CD4-positive, alpha-beta memory T cell (primary cell): ENCODE measurements at regions not wholly inside any gene's neighbourhood (a gene's known extent, or its start where the extent isn't known, plus 50 kb on each side); places are given as distances from the start of the nearest gene placed in this dataset.

Experiments
- CTCF ChIA-PET: fragments of 350-600 bp; sonication (Branson Sonifier 250); formaldehyde crosslinking; loops from one replicate; lab custom pipeline; 2021; ENCODE audit warnings: inconsistent platforms; ENCODE audit not compliant: partially characterized antibody; lab: Charles Lee
- POLR2A ChIA-PET: fragments of 350-600 bp; sonication (Branson Sonifier 250); formaldehyde crosslinking; loops from one replicate; lab custom pipeline; 2021; ENCODE audit not compliant: partially characterized antibody; lab: Charles Lee
- DNase-seq, 5 donors: peaks; one replicate each; pipeline versions ENCODE4 v3.0.0 to v3.0.0-alpha.2; 2020 to 2022; ENCODE audit warnings: mixed read lengths in 1 of 5
- H3K27ac ChIP-seq: one replicate; pipeline ENCODE4 v1.7.0; 2013; ENCODE audit warnings: low read depth, low read length
- H3K27me3 ChIP-seq: 2 replicates; pipeline ENCODE4 v1.7.0; 2013; ENCODE audit warnings: mild to moderate bottlenecking, low read length, moderate library complexity; ENCODE audit not compliant: insufficient read depth
- H3K36me3 ChIP-seq: 2 replicates; pipeline ENCODE4 v1.7.0; 2013; ENCODE audit warnings: mild to moderate bottlenecking, low read length, moderate library complexity; ENCODE audit not compliant: insufficient read depth
- H3K4me1 ChIP-seq: 2 replicates; pipeline ENCODE4 v1.7.0; 2013; ENCODE audit warnings: mild to moderate bottlenecking, low read length, moderate library complexity; ENCODE audit not compliant: insufficient read depth
- H3K4me3 ChIP-seq, 2 donors: one replicate each; pipeline ENCODE4 v1.7.0; 2013; ENCODE audit warnings: low read length in 2 of 2, mild to moderate bottlenecking in 1 of 2
- H3K9me3 ChIP-seq, 2 donors: one replicate each; pipeline ENCODE4 v1.7.0; 2013; ENCODE audit warnings: low read length in 2 of 2, control low read depth in 1 of 2; ENCODE audit not compliant: control insufficient read depth in 1 of 2
- H3K27ac Mint-ChIP-seq, 7 donors: one replicate each; pipeline ENCODE4 v1.8.0; 2020 to 2021; ENCODE audit warnings: mixed read lengths in 7 of 7, mild to moderate bottlenecking in 6 of 7, inconsistent platforms in 3 of 7, moderate library complexity in 3 of 7
- H3K27me3 Mint-ChIP-seq, 2 donors: one replicate each; pipeline ENCODE4 v1.8.0; 2020 to 2021; ENCODE audit warnings: mixed read lengths in 2 of 2
- H3K36me3 Mint-ChIP-seq, 2 donors: one replicate each; pipeline ENCODE4 v1.8.0; 2020 to 2021; ENCODE audit warnings: mixed read lengths in 2 of 2, inconsistent platforms in 1 of 2, mild to moderate bottlenecking in 1 of 2
- H3K4me1 Mint-ChIP-seq, 4 donors: one replicate each; pipeline ENCODE4 v1.8.0; 2020 to 2021; ENCODE audit warnings: mixed read lengths in 4 of 4, mild to moderate bottlenecking in 1 of 4
- H3K4me3 Mint-ChIP-seq, 8 donors: one replicate each; pipeline ENCODE4 v1.8.0; 2020 to 2021; ENCODE audit warnings: mixed read lengths in 8 of 8, mild to moderate bottlenecking in 7 of 8, moderate library complexity in 6 of 8, inconsistent platforms in 3 of 8
- H3K9me3 Mint-ChIP-seq, 8 donors: one replicate each; pipeline ENCODE4 v1.8.0; 2020 to 2021; ENCODE audit warnings: mixed read lengths in 8 of 8, mild to moderate bottlenecking in 5 of 8, inconsistent platforms in 3 of 8, moderate library complexity in 1 of 8
- intact Hi-C: fragments of 100-400 bp; cut with micrococcal nuclease; formaldehyde crosslinking; loops from one replicate; pipeline ENCODE4 v1.15.1; 2023

DNA sequence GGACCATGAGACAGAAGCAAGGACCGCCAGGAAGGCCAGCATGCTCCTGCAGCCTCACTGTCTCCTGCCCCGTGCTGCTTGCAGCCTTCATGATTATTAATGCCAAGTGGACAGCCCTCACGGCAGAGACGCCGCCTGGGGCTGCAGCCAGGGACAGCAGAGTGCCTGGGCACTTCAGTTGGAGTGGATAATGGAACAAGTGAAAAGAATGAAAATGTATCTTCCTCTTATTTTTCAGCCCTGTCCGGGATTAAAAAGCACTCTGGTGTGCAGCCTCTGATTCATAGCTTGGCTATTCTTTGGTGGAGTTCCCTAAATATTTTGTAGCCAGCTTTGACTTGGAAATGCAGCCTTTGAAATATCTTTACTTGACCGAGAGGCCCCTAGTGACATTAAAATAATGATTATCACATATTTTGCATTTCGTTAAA lies 1404.2 kb downstream of the BRD1 start:
- Mint-ChIP-seq H3K27ac (no peak overlapping the region), H3K27me3 (no peaks in the 10 kb centered on the region)
- POLR2A ChIA-PET: no interaction called here

DNA sequence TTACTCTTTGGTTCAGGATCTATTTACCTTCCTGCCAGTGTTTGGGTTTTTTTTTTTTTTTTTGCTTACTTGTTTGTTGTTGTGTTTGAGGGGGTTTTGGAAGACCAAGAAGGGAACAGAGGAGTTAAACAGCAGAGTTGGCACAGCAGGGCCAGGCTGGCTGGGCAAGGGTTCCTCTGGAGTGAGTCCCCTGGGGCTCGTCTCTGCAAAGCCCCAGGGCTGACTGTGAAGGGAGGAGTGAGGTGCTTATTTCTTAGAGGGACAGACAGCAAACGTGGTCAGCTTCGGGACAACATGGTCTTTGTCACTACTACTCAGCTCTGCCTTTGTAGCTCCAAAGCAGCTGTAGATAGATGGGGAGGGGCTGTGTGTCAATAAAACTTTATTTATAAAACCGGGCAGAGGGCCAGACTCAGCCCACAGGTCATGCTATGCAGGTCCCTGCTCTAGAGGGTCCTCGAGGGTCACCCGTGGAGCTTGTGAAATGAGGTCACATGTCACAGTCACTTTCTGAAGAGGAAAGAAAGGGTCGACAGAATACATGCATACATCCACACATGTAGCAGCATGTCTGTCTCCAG lies 1404.7 kb downstream of the BRD1 start:
- POLR2A ChIA-PET: no interaction called here
- intact Hi-C loops: no loop called here
- Histone ChIP-seq H3K27ac (no peak overlapping the region), H3K4me1 (no peaks in the 10 kb centered on the region), H3K36me3 (no peaks in the 10 kb centered on the region), H3K27me3 (no peaks in the 10 kb centered on the region), H3K4me3 (no peak overlapping the region), H3K9me3 (no peaks in the 10 kb centered on the region)
- Mint-ChIP-seq H3K9me3 (peaks cover 0 to 2% (median 0%) of the 10 kb centered on the region in 8 donors), H3K36me3 (no peaks in the 10 kb centered on the region), H3K4me3 (no peak overlapping the region), H3K4me1 (no peaks in the 10 kb centered on the region), H3K27ac (no peak overlapping the region), H3K27me3 (peaks cover 0 to 3% of the 10 kb centered on the region in 2 donors)
- CTCF ChIA-PET: no interaction called here
- no peak for DNase-seq

More for the DNA sequence above, 1404.2 kb downstream of the BRD1 start:
- Mint-ChIP-seq H3K9me3 (peaks cover 0 to 2% (median 0%) of the 10 kb centered on the region in 8 donors), H3K4me1 (no peaks in the 10 kb centered on the region), H3K36me3 (no peaks in the 10 kb centered on the region), H3K4me3 (no peak overlapping the region)
- DNase-seq: no peak
- Histone ChIP-seq H3K9me3 (no peaks in the 10 kb centered on the region), H3K4me1 (no peaks in the 10 kb centered on the region), H3K27ac (no peak overlapping the region), H3K36me3 (no peaks in the 10 kb centered on the region), H3K4me3 (no peak overlapping the region), H3K27me3 (no peaks in the 10 kb centered on the region)
- intact Hi-C loops: no loop called here
- CTCF ChIA-PET: no interaction called here

DNA sequence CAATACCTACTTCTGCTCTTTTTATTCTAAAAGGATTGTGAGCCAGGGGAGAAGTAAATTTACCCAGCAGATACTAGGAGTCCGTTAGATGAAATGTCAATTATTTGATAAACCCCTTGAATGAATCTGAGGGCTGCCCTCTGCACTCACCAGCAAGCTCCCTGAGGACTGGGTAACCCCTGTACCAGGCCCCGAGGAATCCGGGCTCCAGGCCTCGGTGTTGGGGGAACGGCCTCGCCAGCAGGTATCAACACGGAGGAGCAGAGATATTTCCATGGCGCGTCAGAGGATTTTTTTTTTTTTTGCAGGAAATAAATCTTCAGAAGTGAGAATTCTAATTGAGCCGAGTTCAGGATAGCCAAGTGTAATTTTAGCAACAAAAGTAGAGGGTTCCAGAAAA lies 1408.8 kb downstream of the BRD1 start:
- intact Hi-C loops: no loop called here
- Histone ChIP-seq H3K27me3 (no peaks in the 10 kb centered on the region), H3K4me3 (no peak overlapping the region), H3K4me1 (no peaks in the 10 kb centered on the region), H3K36me3 (no peaks in the 10 kb centered on the region), H3K27ac (no peak overlapping the region), H3K9me3 (no peaks in the 10 kb centered on the region)
- ChIA-PET CTCF (no interaction called here), POLR2A (no interaction called here)
- DNase-seq: no peak
- Mint-ChIP-seq H3K27me3 (peaks cover 1 to 4% of the 10 kb centered on the region in 2 donors), H3K36me3 (no peaks in the 10 kb centered on the region), H3K4me1 (no peaks in the 10 kb centered on the region), H3K4me3 (no peak overlapping the region), H3K9me3 (no peaks in the 10 kb centered on the region), H3K27ac (no peak overlapping the region)

DNA sequence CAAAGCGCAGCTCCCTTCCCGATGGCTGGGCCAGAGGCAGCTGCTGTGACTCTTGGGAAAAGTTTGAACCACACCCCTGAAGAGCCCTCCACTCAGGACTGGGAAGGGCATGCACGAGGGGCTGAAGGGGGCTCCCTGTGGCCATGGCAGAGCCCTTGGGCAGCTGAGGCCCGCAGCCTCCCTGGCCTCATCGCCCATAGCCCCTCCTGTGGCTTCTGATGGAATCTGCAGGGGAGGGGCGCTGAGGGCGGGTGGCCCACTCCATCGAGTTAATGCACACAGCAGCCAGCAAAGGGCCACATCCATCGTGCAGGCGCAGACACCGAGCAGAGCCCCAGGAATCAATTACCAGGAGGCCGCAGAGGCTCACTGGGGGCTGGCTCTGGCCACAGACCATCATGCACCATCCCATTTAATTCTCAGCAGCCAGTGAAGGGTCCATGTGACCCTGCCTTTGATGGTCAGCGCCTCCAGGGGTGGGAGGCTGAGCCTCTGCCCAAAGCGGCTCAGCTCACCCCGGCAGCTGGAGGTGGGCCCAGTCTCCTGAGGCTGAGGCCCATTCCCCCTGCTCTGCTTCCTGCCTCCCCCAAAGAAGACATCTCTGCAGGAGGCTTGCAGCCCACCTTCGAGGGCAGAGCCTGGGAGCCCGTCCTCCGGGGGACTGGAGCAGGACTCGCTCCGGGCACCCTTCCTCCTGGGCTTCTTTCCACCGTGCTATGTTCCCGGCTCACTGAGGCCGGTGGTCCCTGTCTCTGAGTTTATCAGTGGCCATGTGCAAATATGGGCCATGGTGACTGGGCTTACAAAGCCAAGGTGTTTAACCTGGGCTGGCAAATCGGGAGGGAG lies 1410.2 kb downstream of the BRD1 start:
- ChIA-PET CTCF (no interaction called here), POLR2A (no interaction called here)
- H3K27ac Mint-ChIP-seq: no peak overlapping the region
- no peaks in the 10 kb centered on the region for H3K36me3 Mint-ChIP-seq
- Histone ChIP-seq H3K4me3 (no peak overlapping the region), H3K9me3 (no peaks in the 10 kb centered on the region), H3K27ac (no peak overlapping the region), H3K4me1 (no peaks in the 10 kb centered on the region), H3K36me3 (no peaks in the 10 kb centered on the region), H3K27me3 (no peaks in the 10 kb centered on the region)
- H3K9me3 Mint-ChIP-seq: no peaks in the 10 kb centered on the region
- H3K4me1 Mint-ChIP-seq: no peaks in the 10 kb centered on the region
- no peak for DNase-seq
- H3K4me3 Mint-ChIP-seq: no peak overlapping the region
- intact Hi-C loops: no loop called here
- peaks cover 1 to 7% of the 10 kb centered on the region in 2 donors for H3K27me3 Mint-ChIP-seq

DNA sequence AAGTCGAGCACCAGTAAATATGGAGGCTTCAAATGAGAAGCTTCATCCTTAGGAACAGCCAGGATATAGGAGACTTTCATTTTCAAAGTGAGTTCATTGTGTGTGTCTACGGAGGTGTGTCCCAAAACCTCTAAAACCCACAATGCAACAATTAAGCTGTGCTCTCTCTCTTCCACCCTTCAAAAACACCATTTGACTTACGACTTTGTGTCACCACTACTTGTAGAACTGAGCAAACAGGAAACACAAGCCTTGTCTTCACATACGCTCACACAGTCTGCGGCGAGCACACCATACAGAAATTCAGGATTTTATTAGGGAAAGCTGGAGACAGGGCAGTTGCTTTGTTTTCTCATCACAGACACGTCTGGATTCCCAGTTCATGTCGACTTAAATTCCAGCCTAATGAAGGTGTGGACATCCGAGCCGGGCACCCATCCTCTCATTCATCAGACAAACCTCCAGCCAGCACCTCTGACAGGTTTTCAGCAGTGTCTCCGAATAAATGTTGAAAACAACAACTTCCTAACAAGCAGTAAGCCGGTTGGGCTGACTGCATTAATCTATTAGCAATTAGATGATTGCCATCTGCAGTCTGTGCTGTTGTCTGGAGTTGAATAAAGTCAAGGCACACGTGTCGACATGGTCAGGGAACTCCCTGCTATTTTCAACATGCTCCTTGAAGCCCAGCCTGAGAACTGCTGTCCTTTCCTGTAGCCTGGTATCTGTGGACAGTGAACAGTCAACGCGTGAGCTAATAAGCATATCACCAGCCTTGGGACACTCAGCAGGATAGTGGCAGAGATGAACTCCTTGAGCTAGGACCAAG lies 1411.1 kb downstream of the BRD1 start:
- Mint-ChIP-seq H3K27ac (no peak overlapping the region), H3K4me1 (no peaks in the 10 kb centered on the region), H3K4me3 (no peak overlapping the region), H3K9me3 (no peaks in the 10 kb centered on the region), H3K36me3 (no peaks in the 10 kb centered on the region), H3K27me3 (peaks cover 1 to 8% of the 10 kb centered on the region in 2 donors)
- Histone ChIP-seq H3K9me3 (no peaks in the 10 kb centered on the region), H3K4me1 (no peaks in the 10 kb centered on the region), H3K4me3 (no peak overlapping the region), H3K27ac (no peak overlapping the region), H3K27me3 (no peaks in the 10 kb centered on the region), H3K36me3 (no peaks in the 10 kb centered on the region)
- no peak for DNase-seq
- ChIA-PET CTCF (no interaction called here), POLR2A (no interaction called here)
- intact Hi-C loops: no loop called here

DNA sequence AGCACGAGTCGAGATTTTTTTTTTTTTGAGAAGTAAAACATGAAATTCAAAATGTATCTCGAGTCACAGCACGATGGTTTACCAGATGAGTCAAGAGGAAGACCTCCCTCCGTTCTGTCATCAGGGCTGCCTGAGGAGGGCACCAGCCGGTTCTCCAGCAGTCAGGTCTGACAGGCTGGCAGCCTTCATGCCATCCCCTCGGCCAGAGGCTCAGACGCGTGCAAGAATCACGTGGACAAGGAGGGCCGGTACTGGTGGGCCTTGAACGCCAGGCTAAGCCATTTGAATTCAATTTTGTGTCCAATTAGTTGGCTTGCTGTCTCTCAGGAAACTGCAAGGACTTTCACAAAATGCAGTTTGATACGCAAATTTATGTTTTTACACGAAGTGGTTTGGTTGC lies 1412.2 kb downstream of the BRD1 start:
- Mint-ChIP-seq H3K4me3 (no peak overlapping the region), H3K27ac (no peak overlapping the region), H3K27me3 (peaks cover 1 to 9% of the 10 kb centered on the region in 2 donors), H3K4me1 (no peaks in the 10 kb centered on the region), H3K9me3 (peaks cover 0 to 1% (median 0%) of the 10 kb centered on the region in 8 donors), H3K36me3 (no peaks in the 10 kb centered on the region)
- DNase-seq: no peak
- Histone ChIP-seq H3K4me1 (no peaks in the 10 kb centered on the region), H3K4me3 (no peak overlapping the region), H3K27me3 (no peaks in the 10 kb centered on the region), H3K36me3 (no peaks in the 10 kb centered on the region), H3K9me3 (no peaks in the 10 kb centered on the region), H3K27ac (no peak overlapping the region)
- ChIA-PET CTCF (no interaction called here), POLR2A (no interaction called here)
- intact Hi-C loops: no loop called here

DNA sequence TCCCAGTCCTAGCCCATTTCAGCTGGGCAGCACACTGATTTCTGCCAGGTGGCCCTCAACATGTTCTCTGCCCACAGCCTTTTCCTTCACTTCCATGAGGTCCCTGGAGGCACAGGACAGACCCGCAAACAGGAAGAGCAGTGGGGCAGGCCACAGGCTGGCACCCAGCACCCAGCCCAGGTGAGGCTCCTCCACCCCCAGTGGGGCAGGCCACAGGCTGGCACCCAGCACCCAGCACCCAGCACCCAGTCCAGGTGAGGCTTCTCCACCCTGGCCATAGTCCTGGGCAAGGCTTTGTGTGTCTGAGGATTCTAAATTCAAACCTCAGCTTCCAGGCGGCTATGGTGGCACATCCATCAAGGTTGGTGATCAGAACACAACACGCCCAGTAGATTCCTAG lies 1413.0 kb downstream of the BRD1 start:
- Mint-ChIP-seq H3K4me1 (no peaks in the 10 kb centered on the region), H3K27me3 (peaks cover 1 to 9% of the 10 kb centered on the region in 2 donors), H3K4me3 (no peak overlapping the region), H3K9me3 (peaks cover 0 to 1% (median 0%) of the 10 kb centered on the region in 8 donors), H3K36me3 (no peaks in the 10 kb centered on the region), H3K27ac (no peak overlapping the region)
- CTCF ChIA-PET: no interaction called here
- Histone ChIP-seq H3K36me3 (no peaks in the 10 kb centered on the region), H3K4me1 (no peaks in the 10 kb centered on the region), H3K27ac (no peak overlapping the region), H3K27me3 (no peaks in the 10 kb centered on the region), H3K4me3 (no peak overlapping the region), H3K9me3 (no peaks in the 10 kb centered on the region)
- DNase-seq: no peak
- POLR2A ChIA-PET: no interaction called here
- intact Hi-C loops: no loop called here
